ENCODE measurements at regions not wholly inside any gene's neighbourhood (a gene's known extent, or its start where the extent isn't known, plus 50 kb on each side); places are given as distances from the start of the nearest gene placed in this dataset.

- FAIRE-seq, result no peak
Measured at GRCh38 chr4:67109276-67109675, 436.0 kb downstream of the CENPC start.

GRCh38 chr4:67106861-67107460 lies 438.3 kb downstream of the CENPC start:
- H3K9me1 ChIP-seq (ENCODE audit: control insufficient read depth, extremely low read depth, insufficient read depth, low read length), result no peaks in the 10 kb centered on the region
- dilution Hi-C loops (cut with MboI; ENCODE audit: extremely low pct_ligation_motif_present, low sequenced_read_pairs), result no loop called here
- no peaks in the 10 kb centered on the region for H3K27me3 ChIP-seq (ENCODE audit: control insufficient read depth, extremely low read depth, insufficient read depth, low read length)
- H3K9ac ChIP-seq (ENCODE audit: control insufficient read depth, extremely low read depth, insufficient read depth, low read length), result no peak overlapping the region
- no peak for TF ChIP-seq CTCF (optimal IDR thresholded peaks at IDR 0.05 in 1 of 3, IDR thresholded peaks at IDR 0.05 in 1 of 3, conservative IDR thresholded peaks at IDR 0.05 in 1 of 3; ENCODE audit: extremely low read depth in 1 of 3, insufficient read depth in 2 of 3, low read length in 3 of 3)
- no peak for TF ChIP-seq EZH2 (IDR thresholded peaks at IDR 0.05; ENCODE audit: low read length)
- no peak for FAIRE-seq
- H3K4me1 ChIP-seq (ENCODE audit: control insufficient read depth, extremely low read depth, insufficient read depth, low read length), result no peaks in the 10 kb centered on the region
- no peak overlapping the region for H3K27ac ChIP-seq (ENCODE audit: control insufficient read depth, insufficient read depth, low read length)
- H3K36me3 ChIP-seq (ENCODE audit: control insufficient read depth in 2 of 2, extremely low read depth in 1 of 2, insufficient read depth in 2 of 2, low read length in 2 of 2), result no peaks in the 10 kb centered on the region
- H3K79me2 ChIP-seq (ENCODE audit: control insufficient read depth, insufficient read depth, low read length), result no peaks in the 10 kb centered on the region
- H3K4me3 ChIP-seq (ENCODE audit: control insufficient read depth in 2 of 3, extremely low read depth in 1 of 3, insufficient read depth in 2 of 3, low read depth in 1 of 3, low read length in 3 of 3), result no peak overlapping the region
- no peak overlapping the region for H2AFZ ChIP-seq (ENCODE audit: control insufficient read depth, low read length)
- H3K9me3 ChIP-seq (ENCODE audit: control insufficient read depth, low read depth, low read length), result no peaks in the 10 kb centered on the region
- DNase-seq (ENCODE audit: low read depth, low spot score), result no peak
- H4K20me1 ChIP-seq (ENCODE audit: control insufficient read depth, extremely low read depth, insufficient read depth, low read length), result no peaks in the 10 kb centered on the region
- no peak overlapping the region for H3K4me2 ChIP-seq (ENCODE audit: control insufficient read depth, extremely low read depth, insufficient read depth, low read depth, low read length)

More at GRCh38 chr4:67109276-67109675, 436.0 kb downstream of the CENPC start:
- Histone ChIP-seq H2AFZ (ENCODE audit: control insufficient read depth, low read length) (no peak overlapping the region), H3K4me1 (ENCODE audit: control insufficient read depth, extremely low read depth, insufficient read depth, low read length) (no peaks in the 10 kb centered on the region), H3K9me3 (ENCODE audit: control insufficient read depth, low read depth, low read length) (no peaks in the 10 kb centered on the region), H4K20me1 (ENCODE audit: control insufficient read depth, extremely low read depth, insufficient read depth, low read length) (no peaks in the 10 kb centered on the region), H3K36me3 (ENCODE audit: control insufficient read depth in 2 of 2, extremely low read depth in 1 of 2, insufficient read depth in 2 of 2, low read length in 2 of 2) (no peaks in the 10 kb centered on the region), H3K4me3 (ENCODE audit: control insufficient read depth in 2 of 3, extremely low read depth in 1 of 3, insufficient read depth in 2 of 3, low read depth in 1 of 3, low read length in 3 of 3) (no peak overlapping the region), H3K4me2 (ENCODE audit: control insufficient read depth, extremely low read depth, insufficient read depth, low read depth, low read length) (no peak overlapping the region), H3K27me3 (ENCODE audit: control insufficient read depth, extremely low read depth, insufficient read depth, low read length) (no peaks in the 10 kb centered on the region), H3K9me1 (ENCODE audit: control insufficient read depth, extremely low read depth, insufficient read depth, low read length) (no peaks in the 10 kb centered on the region), H3K79me2 (ENCODE audit: control insufficient read depth, insufficient read depth, low read length) (no peaks in the 10 kb centered on the region), H3K27ac (ENCODE audit: control insufficient read depth, insufficient read depth, low read length) (no peak overlapping the region), H3K9ac (ENCODE audit: control insufficient read depth, extremely low read depth, insufficient read depth, low read length) (no peak overlapping the region)
- dilution Hi-C loops (cut with MboI; ENCODE audit: extremely low pct_ligation_motif_present, low sequenced_read_pairs), result no loop called here
- no peak for TF ChIP-seq EZH2 (IDR thresholded peaks at IDR 0.05; ENCODE audit: low read length)
- no peak for TF ChIP-seq CTCF (optimal IDR thresholded peaks at IDR 0.05 in 1 of 3, IDR thresholded peaks at IDR 0.05 in 1 of 3, conservative IDR thresholded peaks at IDR 0.05 in 1 of 3; ENCODE audit: extremely low read depth in 1 of 3, insufficient read depth in 2 of 3, low read length in 3 of 3)
- no peak for DNase-seq (ENCODE audit: low read depth, low spot score)

All from keratinocyte (primary cell).